HUDEP-2 (cell line): ENCODE measurements at regions not wholly inside any gene's neighbourhood (a gene's known extent, or its start where the extent isn't known, plus 50 kb on each side); places are given as distances from the start of the nearest gene placed in this dataset.
"Not testable (repeated sequence)": the region's sequence is repeated elsewhere in the genome, so short reads cannot be mapped to it uniquely, and the experiment has no call there.

Experiments
- DNase-seq, 76 experiments: peaks; one replicate each; lab custom pipeline; 2025; ENCODE audit not compliant: unreplicated experiment in 76 of 76; lab: John Stamatoyannopoulos, UW

GRCh38 chr5:39934830-39935229 lies 510.1 kb upstream of the DAB2 start:
- no peak for DNase-seq

- DNase-seq, result no peak
Measured at GRCh38 chr5:39933061-39933460, 508.3 kb upstream of the DAB2 start.

- no peak for DNase-seq
Measured at GRCh38 chr5:39928709-39929108, 503.9 kb upstream of the DAB2 start.

GRCh38 chr5:39919876-39920275 lies 495.1 kb upstream of the DAB2 start:
- DNase-seq, result no peak

GRCh38 chr5:39912906-39913305 lies 488.1 kb upstream of the DAB2 start:
- no peak for DNase-seq

- not testable (repeated sequence) for DNase-seq
Measured at GRCh38 chr5:39907267-39907951, 482.6 kb upstream of the DAB2 start.

GRCh38 chr5:39906146-39906545 lies 481.4 kb upstream of the DAB2 start:
- DNase-seq, result peak in 19 of 76 experiments; percentile 1 to 79 (median 50)

GRCh38 chr5:39905356-39905755 lies 480.6 kb upstream of the DAB2 start:
- DNase-seq, result peak in 14 of 76 experiments; percentile 6 to 63 (median 43)

GRCh38 chr5:39902626-39903025 lies 477.8 kb upstream of the DAB2 start:
- no peak for DNase-seq

- DNase-seq, result no peak
Measured at GRCh38 chr5:39898731-39899130, 474.0 kb upstream of the DAB2 start.

- DNase-seq, result no peak
Measured at GRCh38 chr5:39896706-39897105, 471.9 kb upstream of the DAB2 start.

- DNase-seq, result no peak
Measured at GRCh38 chr5:39896104-39896503, 471.3 kb upstream of the DAB2 start.

GRCh38 chr5:39892708-39893107 lies 467.9 kb upstream of the DAB2 start:
- no peak for DNase-seq

- DNase-seq, result no peak
Measured at GRCh38 chr5:39891376-39891775, 466.6 kb upstream of the DAB2 start.

GRCh38 chr5:39880985-39881384 lies 456.2 kb upstream of the DAB2 start:
- no peak for DNase-seq

GRCh38 chr5:39877479-39877878 lies 452.7 kb upstream of the DAB2 start:
- DNase-seq, result no peak

GRCh38 chr5:39876146-39876545 lies 451.4 kb upstream of the DAB2 start:
- DNase-seq, result no peak

GRCh38 chr5:39870137-39870536 lies 445.4 kb upstream of the DAB2 start:
- DNase-seq, result no peak

GRCh38 chr5:39869396-39869795 lies 444.6 kb upstream of the DAB2 start:
- no peak for DNase-seq

- DNase-seq, result no peak
Measured at GRCh38 chr5:39867923-39868322, 443.1 kb upstream of the DAB2 start.

- no peak for DNase-seq
Measured at GRCh38 chr5:39863926-39864552, 439.3 kb upstream of the DAB2 start.

- DNase-seq, result no peak
Measured at GRCh38 chr5:39857041-39857440, 432.3 kb upstream of the DAB2 start.
